ENCODE measurements at regions not wholly inside any gene's neighbourhood (a gene's known extent, or its start where the extent isn't known, plus 50 kb on each side); places are given as distances from the start of the nearest gene placed in this dataset.

DNA sequence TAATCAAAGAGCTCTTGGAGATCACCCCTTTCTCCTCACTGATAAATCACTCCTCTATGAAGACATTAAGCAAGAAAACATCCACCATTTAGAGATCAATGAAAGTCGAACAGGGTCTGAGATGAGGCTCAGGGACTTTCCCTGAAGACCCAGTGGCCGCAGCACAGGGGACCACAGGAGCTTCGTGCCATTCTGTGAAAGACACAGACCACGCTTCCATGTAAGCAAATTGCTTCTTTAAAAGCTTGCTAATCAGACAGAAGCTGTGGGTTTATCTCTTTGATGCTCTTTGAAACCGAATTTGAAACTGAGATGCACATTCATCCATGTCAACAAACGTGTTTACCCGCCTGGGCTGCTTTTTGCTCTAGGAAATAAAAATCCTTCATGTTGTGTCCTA, 231.9 kb upstream of the PPP2R2D start:
- TF ChIP-seq, protein P1, sequence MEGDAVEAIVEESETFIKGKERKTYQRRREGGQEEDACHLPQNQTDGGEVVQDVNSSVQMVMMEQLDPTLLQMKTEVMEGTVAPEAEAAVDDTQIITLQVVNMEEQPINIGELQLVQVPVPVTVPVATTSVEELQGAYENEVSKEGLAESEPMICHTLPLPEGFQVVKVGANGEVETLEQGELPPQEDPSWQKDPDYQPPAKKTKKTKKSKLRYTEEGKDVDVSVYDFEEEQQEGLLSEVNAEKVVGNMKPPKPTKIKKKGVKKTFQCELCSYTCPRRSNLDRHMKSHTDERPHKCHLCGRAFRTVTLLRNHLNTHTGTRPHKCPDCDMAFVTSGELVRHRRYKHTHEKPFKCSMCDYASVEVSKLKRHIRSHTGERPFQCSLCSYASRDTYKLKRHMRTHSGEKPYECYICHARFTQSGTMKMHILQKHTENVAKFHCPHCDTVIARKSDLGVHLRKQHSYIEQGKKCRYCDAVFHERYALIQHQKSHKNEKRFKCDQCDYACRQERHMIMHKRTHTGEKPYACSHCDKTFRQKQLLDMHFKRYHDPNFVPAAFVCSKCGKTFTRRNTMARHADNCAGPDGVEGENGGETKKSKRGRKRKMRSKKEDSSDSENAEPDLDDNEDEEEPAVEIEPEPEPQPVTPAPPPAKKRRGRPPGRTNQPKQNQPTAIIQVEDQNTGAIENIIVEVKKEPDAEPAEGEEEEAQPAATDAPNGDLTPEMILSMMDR (CRISPR knock-in tag; IDR thresholded peaks at IDR 0.05), result no peak
- TF ChIP-seq, protein P2, sequence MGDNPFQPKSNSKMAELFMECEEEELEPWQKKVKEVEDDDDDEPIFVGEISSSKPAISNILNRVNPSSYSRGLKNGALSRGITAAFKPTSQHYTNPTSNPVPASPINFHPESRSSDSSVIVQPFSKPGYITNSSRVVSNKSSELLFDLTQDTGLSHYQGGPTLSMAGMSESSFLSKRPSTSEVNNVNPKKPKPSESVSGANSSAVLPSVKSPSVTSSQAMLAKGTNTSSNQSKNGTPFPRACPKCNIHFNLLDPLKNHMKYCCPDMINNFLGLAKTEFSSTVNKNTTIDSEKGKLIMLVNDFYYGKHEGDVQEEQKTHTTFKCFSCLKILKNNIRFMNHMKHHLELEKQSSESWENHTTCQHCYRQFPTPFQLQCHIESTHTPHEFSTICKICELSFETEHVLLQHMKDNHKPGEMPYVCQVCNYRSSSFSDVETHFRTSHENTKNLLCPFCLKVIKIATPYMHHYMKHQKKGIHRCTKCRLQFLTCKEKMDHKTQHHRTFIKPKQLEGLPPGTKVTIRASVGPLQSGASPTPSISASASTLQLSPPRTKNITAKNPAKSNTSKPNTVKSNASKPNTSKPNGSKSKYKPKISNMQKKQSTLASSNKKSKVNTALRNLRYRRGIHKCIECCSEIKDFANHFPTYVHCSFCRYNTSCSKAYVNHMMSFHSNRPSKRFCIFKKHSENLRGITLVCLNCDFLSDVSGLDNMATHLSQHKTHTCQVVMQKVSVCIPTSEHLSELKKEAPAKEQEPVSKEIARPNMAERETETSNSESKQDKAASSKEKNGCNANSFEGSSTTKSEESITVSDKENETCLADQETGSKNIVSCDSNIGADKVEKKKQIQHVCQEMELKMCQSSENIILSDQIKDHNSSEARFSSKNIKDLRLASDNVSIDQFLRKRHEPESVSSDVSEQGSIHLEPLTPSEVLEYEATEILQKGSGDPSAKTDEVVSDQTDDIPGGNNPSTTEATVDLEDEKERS (CRISPR knock-in tag; IDR thresholded peaks at IDR 0.05), result no peak
- TF ChIP-seq, protein P3, sequence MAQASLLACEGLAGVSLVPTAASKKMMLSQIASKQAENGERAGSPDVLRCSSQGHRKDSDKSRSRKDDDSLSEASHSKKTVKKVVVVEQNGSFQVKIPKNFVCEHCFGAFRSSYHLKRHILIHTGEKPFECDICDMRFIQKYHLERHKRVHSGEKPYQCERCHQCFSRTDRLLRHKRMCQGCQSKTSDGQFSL (CRISPR knock-in tag; IDR thresholded peaks at IDR 0.05), result no peak
- no peak for TF ChIP-seq ATAD3A (CRISPR knock-in tag; IDR thresholded peaks at IDR 0.05)
- TF ChIP-seq RORA (CRISPR knock-in tag; IDR thresholded peaks at IDR 0.05), result no peak
- TF ChIP-seq, protein P4, sequence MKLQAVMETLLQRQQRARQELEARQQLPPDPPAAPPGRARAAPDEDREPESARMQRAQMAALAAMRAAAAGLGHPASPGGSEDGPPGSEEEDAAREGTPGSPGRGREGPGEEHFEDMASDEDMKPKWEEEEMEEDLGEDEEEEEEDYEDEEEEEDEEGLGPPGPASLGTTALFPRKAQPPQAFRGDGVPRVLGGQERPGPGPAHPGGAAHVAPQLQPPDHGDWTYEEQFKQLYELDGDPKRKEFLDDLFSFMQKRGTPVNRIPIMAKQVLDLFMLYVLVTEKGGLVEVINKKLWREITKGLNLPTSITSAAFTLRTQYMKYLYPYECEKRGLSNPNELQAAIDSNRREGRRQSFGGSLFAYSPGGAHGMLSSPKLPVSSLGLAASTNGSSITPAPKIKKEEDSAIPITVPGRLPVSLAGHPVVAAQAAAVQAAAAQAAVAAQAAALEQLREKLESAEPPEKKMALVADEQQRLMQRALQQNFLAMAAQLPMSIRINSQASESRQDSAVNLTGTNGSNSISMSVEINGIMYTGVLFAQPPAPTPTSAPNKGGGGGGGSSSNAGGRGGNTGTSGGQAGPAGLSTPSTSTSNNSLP (IDR thresholded peaks at IDR 0.05; ENCODE audit: low read depth, low read length), result no peak
- no peak for TF ChIP-seq ZNF235 (CRISPR knock-in tag; IDR thresholded peaks at IDR 0.05; ENCODE audit: borderline replicate concordance)
